GM12878 (cell line): ENCODE measurements at regions not wholly inside any gene's neighbourhood (a gene's known extent, or its start where the extent isn't known, plus 50 kb on each side); places are given as distances from the start of the nearest gene placed in this dataset.

Source experiments
- CBX5 ChIP-seq: sonication (generic); IDR thresholded peaks from 2 replicates; pipeline ENCODE4 v1.6.1; 2016; ENCODE audit warnings: low read depth, moderate library complexity, mild to moderate bottlenecking, inconsistent platforms
- EP300 ChIP-seq, 2 experiments: fragments of 150-350 bp in 1 of 2; IDR thresholded peaks; 2 replicates each; pipeline ENCODE4 v1.6.1; 2011 to 2012; ENCODE audit warnings: low read depth in 2 of 2, low read length in 2 of 2, borderline replicate concordance in 1 of 2, improper control_type of control experiment in 1 of 2, inconsistent platforms in 1 of 2; ENCODE audit not compliant: control insufficient read depth in 1 of 2
- PKNOX1 ChIP-seq: fragments of 450-650 bp; IDR thresholded peaks from 2 replicates; pipeline ENCODE4 v1.6.1; 2016; ENCODE audit warnings: mild to moderate bottlenecking
- SMC3 ChIP-seq: IDR thresholded peaks from 2 replicates; pipeline ENCODE4 v1.6.1; 2011; ENCODE audit warnings: low read length, improper control_type of control experiment, borderline replicate concordance
- SPI1 ChIP-seq: IDR thresholded peaks from 2 replicates; pipeline ENCODE4 v1.6.1; 2011; ENCODE audit warnings: low read depth, mild to moderate bottlenecking, low read length, moderate library complexity, borderline replicate concordance; ENCODE audit not compliant: insufficient read depth
- ZNF274 ChIP-seq: IDR thresholded peaks from one replicate; pipeline ENCODE4 v1.8.0; 2011; ENCODE audit not compliant: insufficient read length, insufficient read depth
- TF ChIP-seq, protein P1 (sequence below), 3 experiments: IDR thresholded peaks in 2 of 3; conservative IDR thresholded peaks in 1 of 3; 2 replicates each; pipeline ENCODE4 v1.5.1; 2011; ENCODE audit warnings: low read depth in 3 of 3, low read length in 3 of 3, mild to moderate bottlenecking in 3 of 3, control low read depth in 2 of 3, moderate library complexity in 2 of 3, inconsistent platforms in 1 of 3, mixed read lengths in 1 of 3; ENCODE audit not compliant: control insufficient read depth in 2 of 3, insufficient read depth in 1 of 3; ENCODE audit errors: extremely low read depth in 1 of 3

DNA sequence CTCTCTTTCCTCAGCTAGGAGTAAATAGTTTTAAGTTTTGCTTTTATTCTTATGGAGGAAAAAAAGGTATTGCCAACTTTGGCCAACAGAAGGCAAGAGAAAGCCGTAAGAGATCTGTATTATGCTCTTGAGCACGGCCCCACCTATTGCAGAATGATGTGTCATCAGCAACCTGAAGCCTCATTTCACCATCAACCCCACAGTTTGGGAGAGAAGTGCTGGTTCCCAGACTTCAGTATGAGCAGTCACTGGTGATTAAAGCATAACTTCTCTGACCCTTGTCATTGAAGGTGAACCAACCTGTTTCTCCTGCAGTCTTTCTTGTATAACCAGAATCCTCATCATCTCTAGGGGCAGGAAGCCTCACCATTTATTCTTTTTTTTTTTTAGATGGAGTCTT is 100.2 kb downstream of the SIPA1L2 start:
- TF ChIP-seq, protein P1, sequence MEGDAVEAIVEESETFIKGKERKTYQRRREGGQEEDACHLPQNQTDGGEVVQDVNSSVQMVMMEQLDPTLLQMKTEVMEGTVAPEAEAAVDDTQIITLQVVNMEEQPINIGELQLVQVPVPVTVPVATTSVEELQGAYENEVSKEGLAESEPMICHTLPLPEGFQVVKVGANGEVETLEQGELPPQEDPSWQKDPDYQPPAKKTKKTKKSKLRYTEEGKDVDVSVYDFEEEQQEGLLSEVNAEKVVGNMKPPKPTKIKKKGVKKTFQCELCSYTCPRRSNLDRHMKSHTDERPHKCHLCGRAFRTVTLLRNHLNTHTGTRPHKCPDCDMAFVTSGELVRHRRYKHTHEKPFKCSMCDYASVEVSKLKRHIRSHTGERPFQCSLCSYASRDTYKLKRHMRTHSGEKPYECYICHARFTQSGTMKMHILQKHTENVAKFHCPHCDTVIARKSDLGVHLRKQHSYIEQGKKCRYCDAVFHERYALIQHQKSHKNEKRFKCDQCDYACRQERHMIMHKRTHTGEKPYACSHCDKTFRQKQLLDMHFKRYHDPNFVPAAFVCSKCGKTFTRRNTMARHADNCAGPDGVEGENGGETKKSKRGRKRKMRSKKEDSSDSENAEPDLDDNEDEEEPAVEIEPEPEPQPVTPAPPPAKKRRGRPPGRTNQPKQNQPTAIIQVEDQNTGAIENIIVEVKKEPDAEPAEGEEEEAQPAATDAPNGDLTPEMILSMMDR (IDR thresholded peaks at IDR 0.05 in 2 of 3, conservative IDR thresholded peaks at IDR 0.05 in 1 of 3; ENCODE audit: control insufficient read depth in 2 of 3, extremely low read depth in 1 of 3, insufficient read depth in 1 of 3, low read depth in 3 of 3, low read length in 3 of 3), result no peak
- no peak for TF ChIP-seq PKNOX1
- no peak for TF ChIP-seq EP300 (IDR thresholded peaks at IDR 0.05; ENCODE audit: borderline replicate concordance in 1 of 2, control insufficient read depth in 1 of 2, low read depth in 2 of 2, low read length in 2 of 2)
- TF ChIP-seq SMC3, result no peak
- TF ChIP-seq CBX5, result no peak
- TF ChIP-seq SPI1, result no peak
- no peak for TF ChIP-seq ZNF274
